Stimulated activated CD4-positive, alpha-beta T cell treated with anti-CD3 and anti-CD28 coated beads, Interleukin-12 subunit alpha, Interleukin-12 subunit beta, amount 100 ng/mL, for 48 hours (primary cell): ENCODE measurements at regions not wholly inside any gene's neighbourhood (a gene's known extent, or its start where the extent isn't known, plus 50 kb on each side); places are given as distances from the start of the nearest gene placed in this dataset.

Source experiments
- DNase-seq, 3 donors: peaks; one replicate each; pipeline ENCODE4 v3.0.0-alpha.2; 2020; ENCODE audit warnings: low read depth in 2 of 3, low spot score in 1 of 3

GRCh38 chr2:6645004-6645403, 220.7 kb downstream of the CMPK2 start:
- DNase-seq = no peak

- no peak for DNase-seq
Measured at GRCh38 chr2:6645672-6646071, 220.0 kb downstream of the CMPK2 start.

- no peak for DNase-seq
Measured at GRCh38 chr2:6647046-6647445, 218.7 kb downstream of the CMPK2 start.

- DNase-seq = no peak
Measured at GRCh38 chr2:6648596-6649247, 217.0 kb downstream of the CMPK2 start.

GRCh38 chr2:6650311-6650710, 215.4 kb downstream of the CMPK2 start:
- no peak for DNase-seq

GRCh38 chr2:6652251-6652650, 213.5 kb downstream of the CMPK2 start:
- DNase-seq = no peak

- no peak for DNase-seq
Measured at GRCh38 chr2:6653281-6653750, 212.4 kb downstream of the CMPK2 start.

GRCh38 chr2:6654279-6654678, 211.4 kb downstream of the CMPK2 start:
- no peak for DNase-seq

GRCh38 chr2:6656633-6657032, 209.1 kb downstream of the CMPK2 start:
- no peak for DNase-seq

- no peak for DNase-seq
Measured at GRCh38 chr2:6657136-6657535, 208.6 kb downstream of the CMPK2 start.

GRCh38 chr2:6657855-6658254, 207.9 kb downstream of the CMPK2 start:
- DNase-seq = no peak

GRCh38 chr2:6664332-6665061, 201.2 kb downstream of the CMPK2 start:
- DNase-seq = no peak

- no peak for DNase-seq
Measured at GRCh38 chr2:6665093-6666045, 200.3 kb downstream of the CMPK2 start.

GRCh38 chr2:6667326-6667725, 198.4 kb downstream of the CMPK2 start:
- DNase-seq = no peak

- no peak for DNase-seq
Measured at GRCh38 chr2:6671913-6672312, 193.8 kb downstream of the CMPK2 start.

- no peak for DNase-seq
Measured at GRCh38 chr2:6674381-6674780, 191.3 kb downstream of the CMPK2 start.

GRCh38 chr2:6675791-6676190, 189.9 kb downstream of the CMPK2 start:
- DNase-seq = no peak

GRCh38 chr2:6676241-6676640, 189.5 kb downstream of the CMPK2 start:
- no peak for DNase-seq

GRCh38 chr2:6676776-6677175, 188.9 kb downstream of the CMPK2 start:
- DNase-seq = no peak

- no peak for DNase-seq
Measured at GRCh38 chr2:6679471-6679870, 186.2 kb downstream of the CMPK2 start.

GRCh38 chr2:6683516-6683915, 182.2 kb downstream of the CMPK2 start:
- no peak for DNase-seq

- DNase-seq = no peak
Measured at GRCh38 chr2:6685447-6685846, 180.3 kb downstream of the CMPK2 start.
